Lower leg skin (tissue), 3 donors: ENCODE measurements at regions not wholly inside any gene's neighbourhood (a gene's known extent, or its start where the extent isn't known, plus 50 kb on each side); places are given as distances from the start of the nearest gene placed in this dataset.

Source experiments
- POLR2A ChIP-seq, 2 donors: fragments of 450-650 bp; IDR thresholded peaks; one replicate each; pipeline ENCODE4 v1.6.1; 2016 to 2017; ENCODE audit warnings: antibody characterized with exemption in 2 of 2, mild to moderate bottlenecking in 1 of 2, moderate library complexity in 1 of 2
- TF ChIP-seq, protein P1 (sequence below), 3 donors: fragments of 450-650 bp; IDR thresholded peaks; one replicate each; pipeline ENCODE4 v1.5.1; 2016; ENCODE audit warnings: antibody characterized with exemption in 3 of 3, mild to moderate bottlenecking in 3 of 3, moderate library complexity in 2 of 3

DNA sequence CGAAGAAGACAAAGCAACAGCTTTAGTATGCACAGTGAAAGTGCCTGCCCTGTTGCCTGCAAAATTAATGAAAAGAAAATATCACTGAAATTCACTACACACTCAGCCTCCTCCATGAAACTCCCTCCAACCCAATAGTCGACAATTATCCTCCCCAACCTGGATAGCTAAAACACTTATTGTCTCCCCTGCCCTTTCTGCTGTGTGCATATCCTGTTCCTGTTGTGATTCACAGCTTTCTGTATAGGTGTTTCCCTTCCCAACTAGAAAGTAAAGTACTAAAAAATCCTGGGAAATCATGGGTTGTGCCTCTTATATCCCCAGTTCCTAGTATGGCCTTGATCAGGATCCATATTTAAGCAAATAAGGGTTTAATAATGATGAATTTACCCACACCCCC, 412.1 kb downstream of the LTN1 start:
- TF ChIP-seq, protein P1, sequence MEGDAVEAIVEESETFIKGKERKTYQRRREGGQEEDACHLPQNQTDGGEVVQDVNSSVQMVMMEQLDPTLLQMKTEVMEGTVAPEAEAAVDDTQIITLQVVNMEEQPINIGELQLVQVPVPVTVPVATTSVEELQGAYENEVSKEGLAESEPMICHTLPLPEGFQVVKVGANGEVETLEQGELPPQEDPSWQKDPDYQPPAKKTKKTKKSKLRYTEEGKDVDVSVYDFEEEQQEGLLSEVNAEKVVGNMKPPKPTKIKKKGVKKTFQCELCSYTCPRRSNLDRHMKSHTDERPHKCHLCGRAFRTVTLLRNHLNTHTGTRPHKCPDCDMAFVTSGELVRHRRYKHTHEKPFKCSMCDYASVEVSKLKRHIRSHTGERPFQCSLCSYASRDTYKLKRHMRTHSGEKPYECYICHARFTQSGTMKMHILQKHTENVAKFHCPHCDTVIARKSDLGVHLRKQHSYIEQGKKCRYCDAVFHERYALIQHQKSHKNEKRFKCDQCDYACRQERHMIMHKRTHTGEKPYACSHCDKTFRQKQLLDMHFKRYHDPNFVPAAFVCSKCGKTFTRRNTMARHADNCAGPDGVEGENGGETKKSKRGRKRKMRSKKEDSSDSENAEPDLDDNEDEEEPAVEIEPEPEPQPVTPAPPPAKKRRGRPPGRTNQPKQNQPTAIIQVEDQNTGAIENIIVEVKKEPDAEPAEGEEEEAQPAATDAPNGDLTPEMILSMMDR (IDR thresholded peaks at IDR 0.05): no peak
- TF ChIP-seq POLR2A (IDR thresholded peaks at IDR 0.05): no peak
